ENCODE measurements at regions not wholly inside any gene's neighbourhood (a gene's known extent, or its start where the extent isn't known, plus 50 kb on each side); places are given as distances from the start of the nearest gene placed in this dataset.

GRCh38 chr13:76594435-76594834, 291.8 kb downstream of the KCTD12 start:
- no peak for TF ChIP-seq MAX (IDR thresholded peaks at IDR 0.05; ENCODE audit: low read depth, low read length)
- TF ChIP-seq CTCF (IDR thresholded peaks at IDR 0.05; ENCODE audit: low read depth, low read length) = no peak
- no peak for TF ChIP-seq POLR2A (IDR thresholded peaks at IDR 0.05; ENCODE audit: extremely low read depth, insufficient read length)
- no peak for TF ChIP-seq MYC (IDR thresholded peaks at IDR 0.05; ENCODE audit: low read depth, low read length)
